ENCODE measurements at regions not wholly inside any gene's neighbourhood (a gene's known extent, or its start where the extent isn't known, plus 50 kb on each side); places are given as distances from the start of the nearest gene placed in this dataset.

- no TSS peak for BruUV-seq (replicated peaks)
- no peaks in the 10 kb centered on the region for H3K4me1 ChIP-seq (ENCODE audit: control insufficient read depth, insufficient read depth, low read length)
- POLR2A ChIA-PET, result no interaction called here
- TF ChIP-seq REST (IDR thresholded peaks at IDR 0.05; ENCODE audit: insufficient read depth in 1 of 2, low read depth in 2 of 2, low read length in 1 of 2), result no peak
- TF ChIP-seq POLR2AphosphoS5 (IDR thresholded peaks at IDR 0.05; ENCODE audit: low read depth, low read length), result no peak
- TF ChIP-seq SIN3A (IDR thresholded peaks at IDR 0.05; ENCODE audit: borderline replicate concordance, insufficient read depth, low read depth, low read length), result no peak
- no peak for TF ChIP-seq CTCF (IDR thresholded peaks at IDR 0.05)
- TF ChIP-seq TCF7L2 (IDR thresholded peaks at IDR 0.05; ENCODE audit: low read depth, low read length), result no peak
- H3K27ac ChIP-seq (ENCODE audit: low read length), result no peak overlapping the region
- no peak for ATAC-seq
- intact Hi-C loops (cut with micrococcal nuclease; ENCODE audit: unreplicated experiment) (no loop called here), in situ Hi-C loops (cut with HindIII; ENCODE audit: low pct_unique_long_range_greater_than_20kb, low sequenced_read_pairs) (no loop called here)
- DNase-seq (ENCODE audit: low read depth, low spot score), result no peak
- H3K9me3 ChIP-seq (ENCODE audit: control insufficient read depth, insufficient read depth, low read depth, low read length), result no peaks in the 10 kb centered on the region
- CTCF ChIA-PET, result interaction anchor here (0.5 kb wide), 1 partner anchor 36 kb away, joined by 3 read pairs; no protein-coding TSS in a partner anchor
- no peaks in the 10 kb centered on the region for H3K27me3 ChIP-seq (ENCODE audit: control insufficient read depth, insufficient read depth, low read length)
- no peaks in the 10 kb centered on the region for H3K36me3 ChIP-seq (ENCODE audit: control insufficient read depth, insufficient read depth, low read length)
- H3K4me3 ChIP-seq (ENCODE audit: low read depth in 2 of 2, low read length in 2 of 2), result no peak overlapping the region
Observed at GRCh38 chr2:215522237-215522636, 86.4 kb upstream of the FN1 start.

- no TSS peak for BruUV-seq (replicated peaks)
- Histone ChIP-seq H3K4me1 (ENCODE audit: control insufficient read depth, insufficient read depth, low read length) (no peaks in the 10 kb centered on the region), H3K27me3 (ENCODE audit: control insufficient read depth, insufficient read depth, low read length) (no peaks in the 10 kb centered on the region), H3K4me3 (ENCODE audit: low read depth in 2 of 2, low read length in 2 of 2) (no peak overlapping the region), H3K36me3 (ENCODE audit: control insufficient read depth, insufficient read depth, low read length) (no peaks in the 10 kb centered on the region), H3K9me3 (ENCODE audit: control insufficient read depth, insufficient read depth, low read depth, low read length) (no peaks in the 10 kb centered on the region), H3K27ac (ENCODE audit: low read length) (no peak overlapping the region)
- POLR2A ChIA-PET, result no interaction called here
- TF ChIP-seq POLR2AphosphoS5 (IDR thresholded peaks at IDR 0.05; ENCODE audit: low read depth, low read length) (no peak), TCF7L2 (IDR thresholded peaks at IDR 0.05; ENCODE audit: low read depth, low read length) (no peak), SIN3A (IDR thresholded peaks at IDR 0.05; ENCODE audit: borderline replicate concordance, insufficient read depth, low read depth, low read length) (no peak), CTCF (IDR thresholded peaks at IDR 0.05) (no peak), REST (IDR thresholded peaks at IDR 0.05; ENCODE audit: insufficient read depth in 1 of 2, low read depth in 2 of 2, low read length in 1 of 2) (no peak)
- ATAC-seq (no peak), DNase-seq (ENCODE audit: low read depth, low spot score) (no peak)
- intact Hi-C loops (cut with micrococcal nuclease; ENCODE audit: unreplicated experiment), result no loop called here
- in situ Hi-C loops (cut with HindIII; ENCODE audit: low pct_unique_long_range_greater_than_20kb, low sequenced_read_pairs), result no loop called here
- CTCF ChIA-PET, result no interaction called here
Observed at GRCh38 chr2:215521031-215521430, 85.2 kb upstream of the FN1 start.
